ENCODE measurements at regions not wholly inside any gene's neighbourhood (a gene's known extent, or its start where the extent isn't known, plus 50 kb on each side); places are given as distances from the start of the nearest gene placed in this dataset.

- no peak overlapping the region for H3K4me3 ChIP-seq (ENCODE audit: low read depth, low read length, poor library complexity, severe bottlenecking)
- intact Hi-C loops (cut with micrococcal nuclease; ENCODE audit: unreplicated experiment), result no loop called here
- no peaks in the 10 kb centered on the region for H3K9me2 ChIP-seq (ENCODE audit: insufficient read depth, low read length)
- DNase-seq (ENCODE audit: low spot score), result no peak
- no peak overlapping the region for H3K27ac ChIP-seq (ENCODE audit: low read depth, low read length, poor library complexity, severe bottlenecking)
- ChIA-PET CTCF (ENCODE audit: unreplicated experiment) (no interaction called here), POLR2A (no interaction called here)
- no TSS peak for BruUV-seq (replicated peaks)
- H3K79me2 ChIP-seq (ENCODE audit: insufficient read depth, low read depth, low read length), result no peaks in the 10 kb centered on the region
- no peaks in the 10 kb centered on the region for H3K9me3 ChIP-seq (ENCODE audit: low read length)
- TF ChIP-seq EZH2phosphoT487 (IDR thresholded peaks at IDR 0.05; ENCODE audit: borderline replicate concordance, low read depth, low read length), result no peak
- no peak for TF ChIP-seq CTCF (conservative IDR thresholded peaks at IDR 0.05; ENCODE audit: low read length)
- H3K4me1 ChIP-seq (ENCODE audit: insufficient read depth, low read length, poor library complexity, severe bottlenecking), result no peaks in the 10 kb centered on the region
- H3K4me2 ChIP-seq (ENCODE audit: low read length), result no peak overlapping the region
- no peaks in the 10 kb centered on the region for H4K20me1 ChIP-seq (ENCODE audit: insufficient read depth, low read length)
- H3K36me3 ChIP-seq (ENCODE audit: insufficient read depth, low read length), result no peaks in the 10 kb centered on the region
- no peak overlapping the region for H2AFZ ChIP-seq (ENCODE audit: low read length)
Measured at GRCh38 chr12:25784669-25785068, 173.8 kb upstream of the RASSF8 start.

GRCh38 chr12:25785134-25785533 is 173.3 kb upstream of the RASSF8 start:
- intact Hi-C loops (cut with micrococcal nuclease; ENCODE audit: unreplicated experiment), result no loop called here
- no peaks in the 10 kb centered on the region for H3K9me3 ChIP-seq (ENCODE audit: low read length)
- TF ChIP-seq EZH2phosphoT487 (IDR thresholded peaks at IDR 0.05; ENCODE audit: borderline replicate concordance, low read depth, low read length) (no peak), CTCF (conservative IDR thresholded peaks at IDR 0.05; ENCODE audit: low read length) (no peak)
- POLR2A ChIA-PET, result no interaction called here
- H3K27ac ChIP-seq (ENCODE audit: low read depth, low read length, poor library complexity, severe bottlenecking), result no peak overlapping the region
- no peaks in the 10 kb centered on the region for H3K36me3 ChIP-seq (ENCODE audit: insufficient read depth, low read length)
- CTCF ChIA-PET (ENCODE audit: unreplicated experiment), result no interaction called here
- BruUV-seq (replicated peaks), result no TSS peak
- H3K4me2 ChIP-seq (ENCODE audit: low read length), result no peak overlapping the region
- H3K79me2 ChIP-seq (ENCODE audit: insufficient read depth, low read depth, low read length), result no peaks in the 10 kb centered on the region
- H2AFZ ChIP-seq (ENCODE audit: low read length), result no peak overlapping the region
- DNase-seq (ENCODE audit: low spot score), result no peak
- H4K20me1 ChIP-seq (ENCODE audit: insufficient read depth, low read length), result no peaks in the 10 kb centered on the region
- H3K4me3 ChIP-seq (ENCODE audit: low read depth, low read length, poor library complexity, severe bottlenecking), result no peak overlapping the region
- H3K9me2 ChIP-seq (ENCODE audit: insufficient read depth, low read length), result no peaks in the 10 kb centered on the region
- no peaks in the 10 kb centered on the region for H3K4me1 ChIP-seq (ENCODE audit: insufficient read depth, low read length, poor library complexity, severe bottlenecking)

GRCh38 chr12:25787701-25788100 is 170.8 kb upstream of the RASSF8 start:
- TF ChIP-seq EZH2phosphoT487 (IDR thresholded peaks at IDR 0.05; ENCODE audit: borderline replicate concordance, low read depth, low read length) (no peak), CTCF (conservative IDR thresholded peaks at IDR 0.05; ENCODE audit: low read length) (no peak)
- H3K27ac ChIP-seq (ENCODE audit: low read depth, low read length, poor library complexity, severe bottlenecking), result no peak overlapping the region
- no peaks in the 10 kb centered on the region for H3K9me2 ChIP-seq (ENCODE audit: insufficient read depth, low read length)
- ChIA-PET CTCF (ENCODE audit: unreplicated experiment) (no interaction called here), POLR2A (interaction anchor here (1.0 kb wide), 1 partner anchor 91 kb away, joined by 4 read pairs; no protein-coding TSS in a partner anchor)
- no peak overlapping the region for H3K4me3 ChIP-seq (ENCODE audit: low read depth, low read length, poor library complexity, severe bottlenecking)
- no peak for DNase-seq (ENCODE audit: low spot score)
- H4K20me1 ChIP-seq (ENCODE audit: insufficient read depth, low read length), result no peaks in the 10 kb centered on the region
- intact Hi-C loops (cut with micrococcal nuclease; ENCODE audit: unreplicated experiment), result no loop called here
- no peaks in the 10 kb centered on the region for H3K9me3 ChIP-seq (ENCODE audit: low read length)
- no peak overlapping the region for H2AFZ ChIP-seq (ENCODE audit: low read length)
- no peaks in the 10 kb centered on the region for H3K79me2 ChIP-seq (ENCODE audit: insufficient read depth, low read depth, low read length)
- no TSS peak for BruUV-seq (replicated peaks)
- H3K4me1 ChIP-seq (ENCODE audit: insufficient read depth, low read length, poor library complexity, severe bottlenecking), result no peaks in the 10 kb centered on the region
- H3K4me2 ChIP-seq (ENCODE audit: low read length), result no peak overlapping the region
- no peaks in the 10 kb centered on the region for H3K36me3 ChIP-seq (ENCODE audit: insufficient read depth, low read length)
